Ovary (tissue), 7 donors: ENCODE measurements at regions not wholly inside any gene's neighbourhood (a gene's known extent, or its start where the extent isn't known, plus 50 kb on each side); places are given as distances from the start of the nearest gene placed in this dataset.

Experiments
- DNase-seq, 5 donors: peaks; one replicate each; pipeline ENCODE4 v3.0.0-alpha.2; 2019 to 2020
- H3K27ac ChIP-seq, 2 donors: fragments of 200-600 bp; one replicate each; pipeline versions ENCODE4 v1.5.1 to v1.8.0; 2019 to 2022
- H3K27me3 ChIP-seq: fragments of 200-600 bp; one replicate; pipeline ENCODE4 v1.8.0; 2022
- H3K36me3 ChIP-seq: fragments of 200-600 bp; sonication (generic); one replicate; pipeline ENCODE4 v1.5.1; 2019
- H3K4me1 ChIP-seq: one replicate; pipeline ENCODE4 v1.8.1; 2013; ENCODE audit warnings: mild to moderate bottlenecking, moderate library complexity; ENCODE audit not compliant: insufficient read depth
- H3K4me3 ChIP-seq: fragments of 200-600 bp; sonication (generic); one replicate; pipeline ENCODE4 v1.5.1; 2017
- H3K9me3 ChIP-seq, 2 donors: fragments of 200-600 bp in 1 of 2; sonication (generic) in 1 of 2; one replicate each; pipeline versions ENCODE4 v1.5.1 to v1.8.1; 2013 to 2019; ENCODE audit warnings: mild to moderate bottlenecking in 1 of 2, moderate library complexity in 1 of 2
- CTCF ChIP-seq, 3 donors: fragments of 450-650 bp in 2 of 3; fragments of 200-600 bp in 1 of 3; IDR thresholded peaks; one replicate each; pipeline versions ENCODE4 v1.5.1 to v1.8.0; 2016 to 2022; ENCODE audit warnings: antibody characterized with exemption in 3 of 3, mild to moderate bottlenecking in 1 of 3
- EP300 ChIP-seq: sonication (generic); formaldehyde crosslinking; IDR thresholded peaks from one replicate; pipeline ENCODE4 v1.6.1; 2017; ENCODE audit warnings: antibody characterized with exemption
- POLR2A ChIP-seq: fragments of 450-650 bp; IDR thresholded peaks from one replicate; pipeline ENCODE4 v1.6.1; 2017; ENCODE audit warnings: antibody characterized with exemption, mild to moderate bottlenecking, moderate library complexity
- WGBS, 3 donors: extraction: QIAGEN DNeasy Blood & Tissue Kit in 1 of 3; methylation state at CpG; one replicate each; pipeline versions ENCODE4 v1.1.5 to v1.1.7; 2013 to 2017; 5-methylcytosine and 5-hydroxymethylcytosine counted together
- intact Hi-C, 4 donors: fragments of 100-400 bp; cut with DNase I; formaldehyde crosslinking; loops; one replicate each; pipeline versions ENCODE4 v1.11.0 to v1.15.1; 2022 to 2023
- donor health status: DM: no; HTN: no; CAD: no; lungs with moderate emphysema.
- donor health status: DM: no; HTN: no; CAD: no.
- donor health status: Bipolar disorder and iron deficiency.
- donor health status: DM: no; HTN: no; CAD: no.
- donor health status: DM: yes; HTN: yes; CAD: no.

GRCh38 chr2:177129610-177130009 lies 83.0 kb upstream of the HNRNPA3 start:
- DNase-seq = no peak
- Histone ChIP-seq H3K4me3 (no peak overlapping the region), H3K4me1 (no peaks in the 10 kb centered on the region), H3K27me3 (no peaks in the 10 kb centered on the region), H3K9me3 (no peaks in the 10 kb centered on the region), H3K27ac (no peak overlapping the region), H3K36me3 (no peaks in the 10 kb centered on the region)
- 88 to 92% (median 89%) methylated on average over 3 of the region's 3 CpGs for WGBS, 3 donors
- TF ChIP-seq POLR2A (no peak), CTCF (IDR thresholded peaks at IDR 0.05) (no peak), EP300 (no peak)
- intact Hi-C loops = no loop called here

GRCh38 chr2:177131858-177132257 lies 80.7 kb upstream of the HNRNPA3 start:
- no peaks in the 10 kb centered on the region for H3K4me1 ChIP-seq
- DNase-seq = no peak
- TF ChIP-seq POLR2A = no peak
- no peak for TF ChIP-seq CTCF (IDR thresholded peaks at IDR 0.05)
- no peak for TF ChIP-seq EP300
- H3K27ac ChIP-seq = no peak overlapping the region
- no peaks in the 10 kb centered on the region for H3K9me3 ChIP-seq
- intact Hi-C loops = no loop called here
- H3K27me3 ChIP-seq = no peaks in the 10 kb centered on the region
- no peaks in the 10 kb centered on the region for H3K36me3 ChIP-seq
- no peak overlapping the region for H3K4me3 ChIP-seq

GRCh38 chr2:177138823-177139222 lies 73.8 kb upstream of the HNRNPA3 start:
- intact Hi-C loops = no loop called here
- no peak for DNase-seq
- TF ChIP-seq POLR2A (no peak), CTCF (IDR thresholded peaks at IDR 0.05) (no peak), EP300 (no peak)
- H3K27ac ChIP-seq = no peak overlapping the region
- no peak overlapping the region for H3K4me3 ChIP-seq
- no peaks in the 10 kb centered on the region for H3K9me3 ChIP-seq
- H3K4me1 ChIP-seq = no peaks in the 10 kb centered on the region
- no peaks in the 10 kb centered on the region for H3K36me3 ChIP-seq
- H3K27me3 ChIP-seq = no peaks in the 10 kb centered on the region

GRCh38 chr2:177141866-177142265 lies 70.7 kb upstream of the HNRNPA3 start:
- no peak for DNase-seq
- H3K9me3 ChIP-seq = no peaks in the 10 kb centered on the region

GRCh38 chr2:177143444-177143843 lies 69.2 kb upstream of the HNRNPA3 start:
- no peak overlapping the region for H3K27ac ChIP-seq
- TF ChIP-seq POLR2A = no peak
- TF ChIP-seq EP300 = peak; percentile 24
- no peak for TF ChIP-seq CTCF (IDR thresholded peaks at IDR 0.05)
- WGBS, 3 donors = 22 to 31% (median 28%) methylated on average over 5 of the region's 5 CpGs
- no peaks in the 10 kb centered on the region for H3K27me3 ChIP-seq
- no peak for DNase-seq
- no peaks in the 10 kb centered on the region for H3K4me1 ChIP-seq
- no peaks in the 10 kb centered on the region for H3K36me3 ChIP-seq
- intact Hi-C loops = loop anchor here in 1 of 4 donors (10.0 kb wide), 1 partner anchor 329 kb away; no protein-coding TSS in a partner anchor
- H3K4me3 ChIP-seq = no peak overlapping the region
- H3K9me3 ChIP-seq = no peaks in the 10 kb centered on the region

More at GRCh38 chr2:177141866-177142265, 70.7 kb upstream of the HNRNPA3 start:
- no peaks in the 10 kb centered on the region for H3K4me1 ChIP-seq
- no peaks in the 10 kb centered on the region for H3K27me3 ChIP-seq
- no peak overlapping the region for H3K4me3 ChIP-seq
- H3K27ac ChIP-seq = no peak overlapping the region
- H3K36me3 ChIP-seq = no peaks in the 10 kb centered on the region
- WGBS, 3 donors = 93 to 94% (median 94%) methylated on average over 3 of the region's 3 CpGs
- intact Hi-C loops = loop anchor here in 1 of 4 donors (10.0 kb wide), 1 partner anchor 327 kb away; no protein-coding TSS in a partner anchor
- TF ChIP-seq EP300 = no peak
